Neural cell (in vitro differentiated cells): ENCODE measurements at regions not wholly inside any gene's neighbourhood (a gene's known extent, or its start where the extent isn't known, plus 50 kb on each side); places are given as distances from the start of the nearest gene placed in this dataset.

Source experiments
- H2AFZ ChIP-seq: fragments of 200-600, 300-800 bp; sonication (generic), shearing (Covaris generic); 2 replicates; pipeline ENCODE4 v1.6.0; 2014; ENCODE audit warnings: low read depth, mild to moderate bottlenecking, antibody characterized with exemption, low read length, moderate library complexity
- H3F3A ChIP-seq: fragments of 200-600 bp; shearing (Covaris generic); 2 replicates; pipeline ENCODE4 v1.6.1; 2016; ENCODE audit warnings: mild to moderate bottlenecking, moderate library complexity, mixed read lengths, antibody characterized with exemption, low read length; ENCODE audit not compliant: insufficient read depth, poor library complexity, severe bottlenecking
- H3K27ac ChIP-seq: fragments of 200-600, 300-800 bp; sonication (generic), shearing (Covaris generic); 2 replicates; pipeline ENCODE4 v1.5.1; 2014; ENCODE audit warnings: mild to moderate bottlenecking, low read length, moderate library complexity
- H3K27me3 ChIP-seq: fragments of 300-800, 200-600 bp; sonication (generic), shearing (Covaris generic); 2 replicates; pipeline ENCODE4 v1.6.0; 2014; ENCODE audit warnings: mild to moderate bottlenecking, low read depth, low read length, moderate library complexity; ENCODE audit not compliant: insufficient read depth
- H3K36me3 ChIP-seq: fragments of 300-800, 200-600 bp; sonication (generic), shearing (Covaris generic); 2 replicates; pipeline ENCODE4 v1.5.1; 2014; ENCODE audit warnings: mild to moderate bottlenecking, antibody characterized with exemption, low read length, moderate library complexity; ENCODE audit not compliant: insufficient read depth
- H3K4me2 ChIP-seq: fragments of 300-800, 200-600 bp; sonication (generic), shearing (Covaris generic); 2 replicates; pipeline ENCODE4 v1.6.0; 2014; ENCODE audit warnings: mild to moderate bottlenecking, low read length
- H3K4me3 ChIP-seq: fragments of 300-800, 200-600 bp; sonication (generic), shearing (Covaris generic); 2 replicates; pipeline ENCODE4 v1.5.1; 2014; ENCODE audit warnings: mild to moderate bottlenecking, low read length, moderate library complexity
- H3K79me2 ChIP-seq: fragments of 200-600 bp; shearing (Covaris generic); replicated peaks from 2 replicates; pipeline ENCODE4 v1.6.0; 2014; ENCODE audit warnings: mild to moderate bottlenecking, low read length, moderate library complexity; ENCODE audit not compliant: insufficient read depth
- H3K9ac ChIP-seq: fragments of 300-800, 200-600 bp; sonication (generic), shearing (Covaris generic); 2 replicates; pipeline ENCODE4 v1.6.1; 2016; ENCODE audit warnings: mild to moderate bottlenecking, low read length, mixed read lengths
- H3K9me2 ChIP-seq: fragments of 200-600 bp; shearing (Covaris generic); 2 replicates; pipeline ENCODE4 v1.6.1; 2016; ENCODE audit warnings: mild to moderate bottlenecking, low read length, mixed read lengths; ENCODE audit not compliant: insufficient read depth
- H3K9me3 ChIP-seq: fragments of 200-600, 300-800 bp; sonication (generic), shearing (Covaris generic); 2 replicates; pipeline ENCODE4 v1.6.1; 2016; ENCODE audit warnings: mild to moderate bottlenecking, mixed run types, low read length, moderate library complexity, mixed read lengths
- H4K20me1 ChIP-seq: fragments of 200-600 bp; shearing (Covaris generic); 2 replicates; pipeline ENCODE4 v1.6.1; 2016; ENCODE audit warnings: mild to moderate bottlenecking, mixed run types; ENCODE audit not compliant: insufficient read depth
- EP300 ChIP-seq: fragments of 450-650 bp; conservative IDR thresholded peaks from 2 replicates; pipeline ENCODE4 v1.6.1; 2014; ENCODE audit warnings: antibody characterized with exemption, mild to moderate bottlenecking, moderate library complexity; ENCODE audit not compliant: poor library complexity, severe bottlenecking
- EZH2 ChIP-seq: fragments of 200-600, 300-800 bp; shearing (Covaris generic), sonication (generic); IDR thresholded peaks from 2 replicates; pipeline ENCODE4 v1.6.1; 2014; ENCODE audit warnings: antibody characterized with exemption, low read length, borderline replicate concordance, mild to moderate bottlenecking; ENCODE audit not compliant: insufficient read depth, poor library complexity, severe bottlenecking
- MXI1 ChIP-seq: fragments of 450-650 bp; conservative IDR thresholded peaks from 2 replicates; pipeline ENCODE4 v1.6.1; 2014; ENCODE audit warnings: antibody characterized with exemption, mild to moderate bottlenecking; ENCODE audit not compliant: poor library complexity, severe bottlenecking
- POLR2AphosphoS5 ChIP-seq: IDR thresholded peaks from 2 replicates; pipeline ENCODE4 v1.6.1; 2012
- RAD21 ChIP-seq: fragments of 450-650 bp; conservative IDR thresholded peaks from 2 replicates; pipeline ENCODE4 v1.6.1; 2014; ENCODE audit warnings: antibody characterized with exemption, mild to moderate bottlenecking, moderate library complexity
- SMC3 ChIP-seq: fragments of 450-650 bp; conservative IDR thresholded peaks from 2 replicates; pipeline ENCODE4 v1.6.1; 2014; ENCODE audit warnings: antibody characterized with exemption, mild to moderate bottlenecking, moderate library complexity; ENCODE audit not compliant: poor library complexity
- TAF1 ChIP-seq: IDR thresholded peaks from 2 replicates; pipeline ENCODE4 v1.6.1; 2012; ENCODE audit warnings: low read depth
- TF ChIP-seq, protein P1 (sequence below): fragments of 450-650 bp; IDR thresholded peaks from 2 replicates; pipeline ENCODE4 v1.5.1; 2014; ENCODE audit warnings: antibody characterized with exemption, mild to moderate bottlenecking, moderate library complexity; ENCODE audit not compliant: poor library complexity, severe bottlenecking
- TF ChIP-seq, protein P2 (sequence below): IDR thresholded peaks from 2 replicates; pipeline ENCODE4 v1.6.1; 2012; ENCODE audit warnings: borderline replicate concordance

DNA sequence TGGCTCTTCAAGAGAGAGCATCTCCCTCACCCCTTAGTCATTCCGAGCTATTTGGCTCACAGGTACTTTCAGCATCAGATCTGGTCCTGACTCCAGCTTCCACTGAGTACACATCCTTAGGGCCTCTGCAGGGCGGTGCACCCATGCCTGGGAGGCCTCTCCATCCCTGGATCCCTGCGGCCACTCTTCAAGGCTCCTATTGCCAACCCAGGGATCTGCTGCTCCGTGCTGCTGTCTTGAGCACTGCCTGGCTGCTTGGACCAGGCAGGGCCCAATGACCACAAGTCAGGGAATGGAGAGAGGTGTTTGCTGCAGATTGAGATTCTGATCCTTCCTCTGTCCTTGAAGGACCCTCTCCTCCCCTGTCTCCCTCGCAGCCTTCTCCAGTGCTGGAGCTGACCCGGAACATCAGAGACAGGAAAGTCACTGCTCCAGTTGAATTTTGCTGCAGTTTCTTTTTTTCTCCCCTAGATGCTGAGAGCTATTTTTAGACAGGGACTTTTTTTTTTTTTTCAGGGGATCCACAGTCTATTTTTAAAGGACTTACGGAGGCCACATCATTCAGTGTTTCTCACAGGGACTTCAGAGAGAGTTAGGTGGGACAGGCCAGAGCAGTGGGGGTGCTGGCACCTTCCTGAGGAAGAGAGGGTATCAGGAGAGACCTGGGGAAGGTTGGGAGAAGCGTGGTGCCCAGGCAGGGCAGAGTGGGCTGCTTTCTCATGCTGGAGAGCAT is 50.1 kb upstream of the KCNA1 start:
- Histone ChIP-seq H3K4me3 (no peak overlapping the region), H3K9me2 (no peaks in the 10 kb centered on the region), H3K79me2 (no peaks in the 10 kb centered on the region), H4K20me1 (no peaks in the 10 kb centered on the region), H3K4me2 (no peak overlapping the region), H3F3A (no peaks in the 10 kb centered on the region), H3K9ac (no peak overlapping the region), H3K36me3 (no peaks in the 10 kb centered on the region), H2AFZ (no peak overlapping the region), H3K27ac (no peak overlapping the region), H3K27me3 (no peaks in the 10 kb centered on the region), H3K9me3 (no peaks in the 10 kb centered on the region)
- TF ChIP-seq TAF1 (no peak), SMC3 (no peak), POLR2AphosphoS5 (no peak), EP300 (no peak), EZH2 (no peak), RAD21 (no peak), MXI1 (no peak)
- TF ChIP-seq, protein P1, sequence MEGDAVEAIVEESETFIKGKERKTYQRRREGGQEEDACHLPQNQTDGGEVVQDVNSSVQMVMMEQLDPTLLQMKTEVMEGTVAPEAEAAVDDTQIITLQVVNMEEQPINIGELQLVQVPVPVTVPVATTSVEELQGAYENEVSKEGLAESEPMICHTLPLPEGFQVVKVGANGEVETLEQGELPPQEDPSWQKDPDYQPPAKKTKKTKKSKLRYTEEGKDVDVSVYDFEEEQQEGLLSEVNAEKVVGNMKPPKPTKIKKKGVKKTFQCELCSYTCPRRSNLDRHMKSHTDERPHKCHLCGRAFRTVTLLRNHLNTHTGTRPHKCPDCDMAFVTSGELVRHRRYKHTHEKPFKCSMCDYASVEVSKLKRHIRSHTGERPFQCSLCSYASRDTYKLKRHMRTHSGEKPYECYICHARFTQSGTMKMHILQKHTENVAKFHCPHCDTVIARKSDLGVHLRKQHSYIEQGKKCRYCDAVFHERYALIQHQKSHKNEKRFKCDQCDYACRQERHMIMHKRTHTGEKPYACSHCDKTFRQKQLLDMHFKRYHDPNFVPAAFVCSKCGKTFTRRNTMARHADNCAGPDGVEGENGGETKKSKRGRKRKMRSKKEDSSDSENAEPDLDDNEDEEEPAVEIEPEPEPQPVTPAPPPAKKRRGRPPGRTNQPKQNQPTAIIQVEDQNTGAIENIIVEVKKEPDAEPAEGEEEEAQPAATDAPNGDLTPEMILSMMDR = no peak
- TF ChIP-seq, protein P2, sequence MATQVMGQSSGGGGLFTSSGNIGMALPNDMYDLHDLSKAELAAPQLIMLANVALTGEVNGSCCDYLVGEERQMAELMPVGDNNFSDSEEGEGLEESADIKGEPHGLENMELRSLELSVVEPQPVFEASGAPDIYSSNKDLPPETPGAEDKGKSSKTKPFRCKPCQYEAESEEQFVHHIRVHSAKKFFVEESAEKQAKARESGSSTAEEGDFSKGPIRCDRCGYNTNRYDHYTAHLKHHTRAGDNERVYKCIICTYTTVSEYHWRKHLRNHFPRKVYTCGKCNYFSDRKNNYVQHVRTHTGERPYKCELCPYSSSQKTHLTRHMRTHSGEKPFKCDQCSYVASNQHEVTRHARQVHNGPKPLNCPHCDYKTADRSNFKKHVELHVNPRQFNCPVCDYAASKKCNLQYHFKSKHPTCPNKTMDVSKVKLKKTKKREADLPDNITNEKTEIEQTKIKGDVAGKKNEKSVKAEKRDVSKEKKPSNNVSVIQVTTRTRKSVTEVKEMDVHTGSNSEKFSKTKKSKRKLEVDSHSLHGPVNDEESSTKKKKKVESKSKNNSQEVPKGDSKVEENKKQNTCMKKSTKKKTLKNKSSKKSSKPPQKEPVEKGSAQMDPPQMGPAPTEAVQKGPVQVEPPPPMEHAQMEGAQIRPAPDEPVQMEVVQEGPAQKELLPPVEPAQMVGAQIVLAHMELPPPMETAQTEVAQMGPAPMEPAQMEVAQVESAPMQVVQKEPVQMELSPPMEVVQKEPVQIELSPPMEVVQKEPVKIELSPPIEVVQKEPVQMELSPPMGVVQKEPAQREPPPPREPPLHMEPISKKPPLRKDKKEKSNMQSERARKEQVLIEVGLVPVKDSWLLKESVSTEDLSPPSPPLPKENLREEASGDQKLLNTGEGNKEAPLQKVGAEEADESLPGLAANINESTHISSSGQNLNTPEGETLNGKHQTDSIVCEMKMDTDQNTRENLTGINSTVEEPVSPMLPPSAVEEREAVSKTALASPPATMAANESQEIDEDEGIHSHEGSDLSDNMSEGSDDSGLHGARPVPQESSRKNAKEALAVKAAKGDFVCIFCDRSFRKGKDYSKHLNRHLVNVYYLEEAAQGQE = no peak
